Activated T-cell treated with anti-CD3 and anti-CD28 coated beads, Interleukin-2, amount 50 U/mL, for 48 hours (primary cell): ENCODE measurements at regions not wholly inside any gene's neighbourhood (a gene's known extent, or its start where the extent isn't known, plus 50 kb on each side); places are given as distances from the start of the nearest gene placed in this dataset.

ENCODE experiments used
- DNase-seq, 2 experiments: peaks; one replicate each; pipeline ENCODE4 v3.0.0-alpha.2; 2020

GRCh38 chr15:81987628-81988027 is 58.2 kb downstream of the MEX3B start:
- DNase-seq = no peak

GRCh38 chr15:81983497-81983896 is 62.3 kb downstream of the MEX3B start:
- no peak for DNase-seq

- DNase-seq = no peak
Observed at GRCh38 chr15:81982808-81983207, 63.0 kb downstream of the MEX3B start.

GRCh38 chr15:81981908-81982307 is 63.9 kb downstream of the MEX3B start:
- no peak for DNase-seq

GRCh38 chr15:81977464-81977863 is 68.4 kb downstream of the MEX3B start:
- no peak for DNase-seq

- no peak for DNase-seq
Observed at GRCh38 chr15:81968691-81969090, 77.1 kb downstream of the MEX3B start.

GRCh38 chr15:81966631-81967030 is 79.2 kb downstream of the MEX3B start:
- no peak for DNase-seq

- DNase-seq = no peak
Observed at GRCh38 chr15:81962482-81962881, 83.3 kb downstream of the MEX3B start.

- no peak for DNase-seq
Observed at GRCh38 chr15:81959196-81959595, 86.6 kb downstream of the MEX3B start.

GRCh38 chr15:81957698-81958097 is 88.1 kb downstream of the MEX3B start:
- DNase-seq = no peak

- no peak for DNase-seq
Observed at GRCh38 chr15:81955382-81956062, 90.3 kb downstream of the MEX3B start.

GRCh38 chr15:81954158-81954783 is 91.5 kb downstream of the MEX3B start:
- DNase-seq = no peak

GRCh38 chr15:81950841-81951414 is 94.9 kb downstream of the MEX3B start:
- no peak for DNase-seq

- peak in 1 of 2 experiments; percentile 23 for DNase-seq
Observed at GRCh38 chr15:81948751-81949150, 97.1 kb downstream of the MEX3B start.

GRCh38 chr15:81948222-81948621 is 97.6 kb downstream of the MEX3B start:
- DNase-seq = no peak

GRCh38 chr15:81947548-81947947 is 98.3 kb downstream of the MEX3B start:
- DNase-seq = no peak

GRCh38 chr15:81945014-81945615 is 100.7 kb downstream of the MEX3B start:
- no peak for DNase-seq

- DNase-seq = no peak
Observed at GRCh38 chr15:81942655-81943195, 103.1 kb downstream of the MEX3B start.

- no peak for DNase-seq
Observed at GRCh38 chr15:81942157-81942556, 103.7 kb downstream of the MEX3B start.

GRCh38 chr15:81941479-81941878 is 104.3 kb downstream of the MEX3B start:
- no peak for DNase-seq

GRCh38 chr15:81940467-81941451 is 105.1 kb downstream of the MEX3B start:
- DNase-seq = no peak
